HG02938 (cell line): ENCODE measurements at regions not wholly inside any gene's neighbourhood (a gene's known extent, or its start where the extent isn't known, plus 50 kb on each side); places are given as distances from the start of the nearest gene placed in this dataset.
A peak's percentile ranks its signal among the peaks of the same experiment; 100 is the strongest.
"Not testable (repeated sequence)": the region's sequence is repeated elsewhere in the genome, so short reads cannot be mapped to it uniquely, and the experiment has no call there.

Experiments
- ATAC-seq: cut with Tn5 transposase; IDR thresholded peaks from one replicate; pipeline ENCODE4 v1.9.1; 2021; ENCODE audit warnings: mild to moderate bottlenecking, moderate library complexity; ENCODE audit not compliant: unreplicated experiment

DNA sequence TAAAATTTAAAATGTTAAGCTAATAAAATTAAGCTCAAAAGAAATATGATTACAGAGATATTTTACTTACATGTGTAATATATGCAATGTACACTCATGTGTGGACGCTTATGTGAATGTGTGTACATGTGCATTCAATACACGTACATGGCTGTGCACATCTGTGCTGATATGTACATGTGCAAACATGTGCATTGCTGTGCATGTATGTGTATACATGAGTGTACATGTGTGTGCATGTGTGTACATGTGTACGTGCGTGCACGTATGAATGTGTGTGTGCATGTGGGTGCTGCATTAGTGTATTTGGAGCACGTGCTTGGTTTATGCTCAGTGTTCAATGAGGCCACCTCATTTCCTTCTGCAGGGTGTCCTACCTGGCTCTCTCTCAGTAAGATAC is 88.2 kb upstream of the TMEM18 start:
- ATAC-seq, result no peak

DNA sequence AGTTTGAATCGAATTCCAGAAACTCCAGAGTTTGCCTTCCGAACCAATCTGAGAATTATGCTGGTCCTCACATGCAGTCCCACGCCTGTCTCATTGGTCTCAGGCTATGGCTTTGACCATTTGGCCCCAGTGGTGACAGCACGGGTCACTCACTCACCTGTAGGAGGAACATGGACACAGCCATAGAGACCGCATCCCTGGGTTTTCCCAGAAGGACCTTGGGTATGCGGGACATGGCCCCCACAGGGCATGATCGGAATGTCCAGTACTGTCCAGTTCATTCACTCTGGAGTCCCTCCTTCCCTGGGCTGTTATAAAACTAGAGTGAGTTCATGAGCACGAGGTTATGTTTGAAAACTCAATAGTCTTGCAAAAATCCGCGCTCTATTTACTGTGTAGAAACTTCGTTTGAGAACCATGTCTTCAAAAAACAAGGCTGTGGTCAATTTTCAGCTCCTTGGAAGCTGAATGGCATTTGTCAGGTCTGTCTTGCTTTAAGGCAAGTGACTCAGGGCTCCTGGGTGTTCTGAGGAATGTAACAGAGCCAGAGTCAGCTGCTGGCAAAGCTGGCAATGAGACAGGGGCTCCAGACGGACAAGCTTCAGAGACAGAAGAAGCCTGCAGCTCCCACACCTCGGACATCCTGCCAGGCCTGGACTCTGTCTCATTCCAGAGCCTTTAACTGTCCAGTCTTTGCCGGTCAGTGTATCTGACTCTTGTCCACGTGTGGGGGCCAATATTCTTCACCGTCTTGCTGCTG is 86.7 kb upstream of the TMEM18 start:
- no peak for ATAC-seq

- no peak for ATAC-seq
Measured at GRCh38 chr2:762646-763045, 85.4 kb upstream of the TMEM18 start.

DNA sequence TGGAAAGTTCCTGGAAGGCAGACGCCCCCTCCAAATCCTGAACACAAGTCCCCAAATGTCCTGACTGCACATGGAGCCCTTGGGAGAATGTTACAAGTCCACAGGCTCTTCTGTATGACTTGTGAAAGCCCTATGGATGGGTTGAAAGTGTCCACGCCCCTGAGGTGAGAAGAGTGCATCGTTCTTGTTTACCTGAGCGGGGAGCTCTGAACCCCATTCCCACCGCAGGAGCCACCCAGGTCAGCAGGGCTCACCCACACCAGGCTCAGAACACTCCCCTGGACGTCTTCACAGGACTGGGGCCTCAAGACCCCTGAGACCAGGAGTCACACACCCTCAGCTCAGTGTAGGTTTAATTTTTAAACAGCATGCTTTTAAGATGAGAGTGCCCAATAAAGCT is 84.2 kb upstream of the TMEM18 start:
- ATAC-seq, result no peak

- no peak for ATAC-seq
Measured at GRCh38 chr2:760001-760400, 82.8 kb upstream of the TMEM18 start.

DNA sequence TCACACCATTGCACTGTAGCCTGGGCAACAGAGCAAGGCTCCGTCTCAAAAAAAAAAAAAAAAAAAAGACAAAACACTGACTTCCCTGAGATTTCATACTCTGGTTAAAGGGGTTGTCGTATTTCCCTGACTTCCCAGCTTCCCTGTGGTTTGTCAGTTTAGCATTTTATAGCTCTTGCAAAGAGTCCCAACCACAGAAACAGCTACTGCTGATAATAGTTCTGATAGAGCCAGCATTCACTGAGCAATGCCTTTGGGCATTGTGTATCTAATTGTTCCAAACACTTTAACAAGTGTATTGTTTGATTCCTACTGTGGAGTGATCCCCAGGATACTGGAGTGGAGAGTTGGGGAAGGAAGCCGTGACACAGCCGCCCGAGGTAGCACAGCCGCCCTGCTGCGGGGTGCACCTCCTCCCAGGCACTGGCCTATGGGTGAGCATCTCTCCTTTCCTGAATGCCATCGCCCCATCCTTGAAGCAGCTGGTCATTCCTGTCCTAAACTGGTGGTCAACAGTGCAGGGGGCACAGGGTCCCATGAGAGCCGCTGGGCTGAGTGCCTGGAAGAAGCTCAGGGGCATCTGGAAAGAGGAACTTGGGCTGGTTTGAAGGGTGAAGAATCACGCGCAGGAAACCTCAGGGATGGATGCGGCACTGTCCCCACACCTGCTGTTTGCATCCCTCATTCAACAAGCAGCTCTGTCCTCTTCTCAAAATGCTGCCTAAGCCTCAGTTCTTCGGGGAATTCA is 81.0 kb upstream of the TMEM18 start:
- no peak for ATAC-seq

- no peak for ATAC-seq
Measured at GRCh38 chr2:753123-753522, 75.9 kb upstream of the TMEM18 start.

DNA sequence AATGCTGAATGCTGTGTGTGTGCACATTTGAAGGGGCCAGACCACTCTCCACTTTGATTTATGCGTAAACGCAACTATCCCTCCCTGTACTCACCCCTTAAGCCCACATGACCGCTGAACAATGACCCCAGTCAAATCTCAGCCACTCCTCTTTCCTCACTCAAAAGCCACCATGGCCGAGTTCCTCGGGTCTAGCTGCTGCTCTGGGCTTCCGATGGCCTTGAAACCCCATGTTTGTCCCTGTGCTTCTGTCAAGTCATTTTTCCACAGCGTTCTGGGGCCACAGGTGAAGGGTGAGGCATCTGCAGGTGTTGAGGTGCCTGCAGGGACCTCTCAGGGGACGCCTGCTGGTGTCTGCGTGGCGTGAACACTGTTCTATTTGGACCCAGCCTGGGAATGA is 74.3 kb upstream of the TMEM18 start:
- no peak for ATAC-seq

- no peak for ATAC-seq
Measured at GRCh38 chr2:750628-751027, 73.4 kb upstream of the TMEM18 start.

GRCh38 chr2:747762-748351 is 70.7 kb upstream of the TMEM18 start:
- no peak for ATAC-seq

- no peak for ATAC-seq
Measured at GRCh38 chr2:746697-747096, 69.5 kb upstream of the TMEM18 start.

DNA sequence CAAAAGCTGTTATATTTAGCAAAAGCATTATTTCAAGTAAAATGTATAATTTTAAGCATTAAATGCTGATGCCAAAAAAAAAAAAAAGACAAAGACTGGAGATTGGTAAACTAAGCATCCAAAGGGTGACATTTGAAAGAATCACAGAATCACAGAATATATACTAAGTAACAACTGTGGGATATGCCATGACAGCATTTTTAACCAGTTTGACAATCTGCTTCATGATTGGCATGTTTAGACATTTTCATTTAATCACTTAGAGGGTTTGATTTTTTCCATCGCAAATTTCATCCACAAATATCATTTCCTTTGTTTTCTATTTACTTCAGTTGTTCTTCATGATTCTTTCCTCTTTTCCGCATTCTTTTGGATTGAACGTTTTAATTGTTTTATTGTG is 66.9 kb upstream of the TMEM18 start:
- no peak for ATAC-seq

DNA sequence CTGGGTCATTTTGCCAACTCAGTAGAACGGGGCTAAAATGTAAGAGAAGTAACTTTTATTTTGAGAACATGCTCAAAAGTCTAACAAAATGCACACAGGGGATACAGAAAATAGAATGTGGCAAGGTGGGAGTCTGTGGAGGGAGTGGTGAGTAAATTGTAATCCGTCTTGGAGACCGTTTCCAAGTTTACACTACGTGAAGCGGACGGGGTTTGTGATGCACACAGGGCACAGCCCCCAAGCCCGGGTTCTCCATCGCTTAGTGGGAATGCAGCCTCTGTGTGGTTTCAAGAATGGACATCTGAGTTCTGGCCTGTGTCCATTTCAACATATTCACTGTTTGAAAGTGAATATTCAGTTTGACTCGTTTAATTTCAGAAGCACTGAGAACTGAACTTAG is 65.0 kb upstream of the TMEM18 start:
- ATAC-seq, result no peak

GRCh38 chr2:741195-741496 is 63.9 kb upstream of the TMEM18 start:
- ATAC-seq, result no peak

- not testable (repeated sequence) for ATAC-seq
Measured at GRCh38 chr2:740322-741194, 63.4 kb upstream of the TMEM18 start.

DNA sequence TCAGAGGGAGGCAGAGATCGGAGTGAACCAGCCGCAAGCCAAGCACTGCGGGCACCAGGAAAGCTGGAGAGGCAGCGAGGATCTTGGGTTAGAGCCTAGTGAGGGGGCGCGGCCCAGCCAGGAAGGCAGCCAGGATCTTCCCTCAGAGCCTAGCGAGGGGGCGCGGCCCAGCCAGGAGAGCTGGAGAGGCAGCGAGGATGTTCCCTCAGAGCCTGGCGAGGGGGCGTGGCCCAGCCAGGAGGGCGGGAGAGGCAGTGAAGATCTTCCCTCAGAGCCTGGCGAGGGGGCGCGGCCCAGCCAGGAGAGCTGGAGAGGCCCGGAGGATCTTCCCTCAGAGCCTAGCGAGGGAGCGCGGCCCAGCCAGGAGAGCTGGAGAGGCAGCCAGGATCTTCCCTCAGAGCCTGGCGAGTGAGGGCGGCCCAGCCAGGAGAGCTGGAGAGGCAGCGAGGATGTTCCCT is 62.7 kb upstream of the TMEM18 start:
- ATAC-seq, result not testable (repeated sequence)

GRCh38 chr2:736939-737338 is 59.7 kb upstream of the TMEM18 start:
- no peak for ATAC-seq

DNA sequence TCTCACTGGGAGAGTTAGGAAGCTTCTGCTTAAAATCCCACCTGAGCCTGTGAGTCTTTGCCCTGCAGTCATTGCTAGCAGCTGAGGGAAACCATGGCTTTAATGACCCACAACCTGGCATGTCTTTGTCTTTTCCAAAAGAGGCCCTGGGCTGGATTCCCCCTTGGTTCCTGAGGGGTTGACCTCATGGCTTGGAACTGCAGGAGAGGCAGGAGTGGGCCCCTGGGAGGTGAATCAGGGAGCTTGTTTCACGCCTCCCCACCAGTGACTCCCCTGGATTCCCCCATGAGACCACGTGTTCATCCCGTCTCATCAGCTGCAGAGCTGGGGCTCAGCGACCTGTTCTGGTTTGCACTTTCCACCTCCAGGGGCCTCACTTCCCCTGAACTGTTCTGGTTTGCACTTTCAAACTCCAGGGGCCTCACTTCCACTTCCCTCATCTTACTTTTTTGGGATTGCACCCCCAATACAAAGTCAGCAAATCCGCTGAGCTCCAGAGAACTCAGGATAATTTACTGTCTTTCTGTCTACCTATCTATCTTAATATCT is 58.5 kb upstream of the TMEM18 start:
- ATAC-seq, result peak; percentile 73

- ATAC-seq, result no peak
Measured at GRCh38 chr2:734496-734895, 57.3 kb upstream of the TMEM18 start.

- ATAC-seq, result no peak
Measured at GRCh38 chr2:733495-733894, 56.3 kb upstream of the TMEM18 start.

GRCh38 chr2:733001-733400 is 55.8 kb upstream of the TMEM18 start:
- ATAC-seq, result no peak
